Subcutaneous abdominal adipose tissue (tissue), 5 donors: ENCODE measurements at regions not wholly inside any gene's neighbourhood (a gene's known extent, or its start where the extent isn't known, plus 50 kb on each side); places are given as distances from the start of the nearest gene placed in this dataset.

Source experiments
- H3K27ac ChIP-seq: one replicate; pipeline ENCODE4 v1.7.0; 2013; ENCODE audit warnings: low read depth, mild to moderate bottlenecking, inconsistent platforms, low read length, moderate library complexity
- H3K27me3 ChIP-seq, 5 donors: one replicate each; pipeline ENCODE4 v1.7.0; 2013; ENCODE audit warnings: low read length in 5 of 5, inconsistent platforms in 1 of 5; ENCODE audit not compliant: control insufficient read depth in 5 of 5, insufficient read depth in 4 of 5
- H3K36me3 ChIP-seq, 5 donors: one replicate each; pipeline ENCODE4 v1.7.0; 2013; ENCODE audit warnings: low read length in 5 of 5; ENCODE audit not compliant: control insufficient read depth in 5 of 5, insufficient read depth in 5 of 5
- H3K4me1 ChIP-seq, 5 donors: one replicate each; pipeline ENCODE4 v1.7.0; 2013; ENCODE audit warnings: low read length in 5 of 5, mild to moderate bottlenecking in 3 of 5, moderate library complexity in 1 of 5; ENCODE audit not compliant: control insufficient read depth in 5 of 5, insufficient read depth in 5 of 5
- H3K4me3 ChIP-seq, 5 donors: one replicate each; pipeline ENCODE4 v1.7.0; 2013; ENCODE audit warnings: low read length in 5 of 5, low read depth in 1 of 5
- H3K9ac ChIP-seq, 5 donors: one replicate each; pipeline ENCODE4 v1.7.0; 2013; ENCODE audit warnings: low read length in 5 of 5, mild to moderate bottlenecking in 4 of 5, moderate library complexity in 3 of 5
- H3K9me3 ChIP-seq, 5 donors: one replicate each; pipeline ENCODE4 v1.7.0; 2013; ENCODE audit warnings: low read length in 5 of 5; ENCODE audit not compliant: control insufficient read depth in 5 of 5
- donor health status: healthy.
- donor health status: healthy.
- donor health status: healthy.
- donor health status: healthy.
- donor health status: healthy.

- H3K36me3 ChIP-seq: no peaks in the 10 kb centered on the region
- no peaks in the 10 kb centered on the region for H3K27me3 ChIP-seq
- H3K27ac ChIP-seq: no peak overlapping the region
- peaks cover 0 to 4% (median 0%) of the 10 kb centered on the region in 5 donors for H3K4me1 ChIP-seq
- H3K9me3 ChIP-seq: no peaks in the 10 kb centered on the region
- no peak overlapping the region for H3K9ac ChIP-seq
- H3K4me3 ChIP-seq: no peak overlapping the region
Measured at GRCh38 chr3:56880720-56881575, 79.2 kb upstream of the ARHGEF3 start.

GRCh38 chr3:56879436-56880215 lies 77.9 kb upstream of the ARHGEF3 start:
- no peaks in the 10 kb centered on the region for H3K9me3 ChIP-seq
- peaks cover 0 to 4% (median 0%) of the 10 kb centered on the region in 5 donors for H3K4me1 ChIP-seq
- H3K36me3 ChIP-seq: no peaks in the 10 kb centered on the region
- no peaks in the 10 kb centered on the region for H3K27me3 ChIP-seq
- H3K27ac ChIP-seq: no peak overlapping the region
- H3K9ac ChIP-seq: no peak overlapping the region
- H3K4me3 ChIP-seq: no peak overlapping the region

- Histone ChIP-seq H3K9me3 (no peaks in the 10 kb centered on the region), H3K4me1 (peaks cover 0 to 4% (median 0%) of the 10 kb centered on the region in 5 donors), H3K27me3 (no peaks in the 10 kb centered on the region), H3K36me3 (no peaks in the 10 kb centered on the region), H3K9ac (no peak overlapping the region), H3K4me3 (no peak overlapping the region), H3K27ac (no peak overlapping the region)
Measured at GRCh38 chr3:56878074-56878473, 76.3 kb upstream of the ARHGEF3 start.

GRCh38 chr3:56876916-56877315 lies 75.2 kb upstream of the ARHGEF3 start:
- Histone ChIP-seq H3K4me1 (peaks cover 0 to 4% (median 0%) of the 10 kb centered on the region in 5 donors), H3K27ac (no peak overlapping the region), H3K9ac (no peak overlapping the region), H3K4me3 (no peak overlapping the region), H3K27me3 (no peaks in the 10 kb centered on the region), H3K36me3 (no peaks in the 10 kb centered on the region), H3K9me3 (no peaks in the 10 kb centered on the region)

GRCh38 chr3:56874269-56874668 lies 72.5 kb upstream of the ARHGEF3 start:
- Histone ChIP-seq H3K4me1 (no peaks in the 10 kb centered on the region), H3K4me3 (no peak overlapping the region), H3K9me3 (no peaks in the 10 kb centered on the region), H3K27me3 (no peaks in the 10 kb centered on the region), H3K27ac (no peak overlapping the region), H3K36me3 (no peaks in the 10 kb centered on the region), H3K9ac (no peak overlapping the region)

- H3K27me3 ChIP-seq: no peaks in the 10 kb centered on the region
- no peak overlapping the region for H3K27ac ChIP-seq
- H3K9me3 ChIP-seq: no peaks in the 10 kb centered on the region
- no peak overlapping the region for H3K4me3 ChIP-seq
- no peaks in the 10 kb centered on the region for H3K4me1 ChIP-seq
- H3K9ac ChIP-seq: no peak overlapping the region
- no peaks in the 10 kb centered on the region for H3K36me3 ChIP-seq
Measured at GRCh38 chr3:56870436-56870835, 68.7 kb upstream of the ARHGEF3 start.

- H3K9me3 ChIP-seq: no peaks in the 10 kb centered on the region
- H3K9ac ChIP-seq: no peak overlapping the region
- no peaks in the 10 kb centered on the region for H3K36me3 ChIP-seq
- H3K4me1 ChIP-seq: no peaks in the 10 kb centered on the region
- H3K27me3 ChIP-seq: no peaks in the 10 kb centered on the region
- no peak overlapping the region for H3K27ac ChIP-seq
- H3K4me3 ChIP-seq: no peak overlapping the region
Measured at GRCh38 chr3:56869157-56869889, 67.6 kb upstream of the ARHGEF3 start.

- Histone ChIP-seq H3K4me1 (no peaks in the 10 kb centered on the region), H3K27ac (no peak overlapping the region), H3K9me3 (no peaks in the 10 kb centered on the region), H3K9ac (no peak overlapping the region), H3K27me3 (no peaks in the 10 kb centered on the region), H3K36me3 (no peaks in the 10 kb centered on the region), H3K4me3 (no peak overlapping the region)
Measured at GRCh38 chr3:56868706-56869105, 67.0 kb upstream of the ARHGEF3 start.

- Histone ChIP-seq H3K4me3 (no peak overlapping the region), H3K27me3 (no peaks in the 10 kb centered on the region), H3K27ac (no peak overlapping the region), H3K9ac (no peak overlapping the region), H3K9me3 (no peaks in the 10 kb centered on the region), H3K4me1 (no peaks in the 10 kb centered on the region), H3K36me3 (no peaks in the 10 kb centered on the region)
Measured at GRCh38 chr3:56867671-56868070, 65.9 kb upstream of the ARHGEF3 start.
